EH (cell line): ENCODE measurements at regions not wholly inside any gene's neighbourhood (a gene's known extent, or its start where the extent isn't known, plus 50 kb on each side); places are given as distances from the start of the nearest gene placed in this dataset.
"Not testable (repeated sequence)": the region's sequence is repeated elsewhere in the genome, so short reads cannot be mapped to it uniquely, and the experiment has no call there.

Source experiments
- DNase-seq: peaks from one replicate; pipeline ENCODE4 v3.0.0-alpha.2; 2015; ENCODE audit warnings: low read depth

- DNase-seq: no peak
These were observed 573.8 kb upstream of the FAT3 start for GRCh38 chr11:91650802-91651201.

DNA sequence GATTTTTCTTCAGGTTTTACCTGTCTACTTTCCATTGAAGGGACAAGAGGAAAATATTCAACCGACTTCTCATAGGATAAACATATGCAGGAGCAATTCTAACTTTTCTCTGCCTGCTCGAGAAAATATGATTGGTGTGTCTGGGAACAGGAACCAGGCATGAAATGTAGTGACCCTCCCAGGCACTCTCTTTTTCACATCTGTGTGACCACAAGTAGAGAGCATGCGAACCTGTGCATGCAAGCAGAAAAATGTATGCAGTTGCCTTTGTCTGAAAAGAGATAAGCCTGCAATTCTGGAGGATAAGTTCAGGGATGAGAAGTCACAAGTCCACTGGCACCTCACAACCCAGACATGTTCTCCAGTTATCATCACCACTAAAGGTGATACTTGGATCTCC, 583.5 kb upstream of the FAT3 start:
- no peak for DNase-seq

GRCh38 chr11:91639359-91639758, 585.3 kb upstream of the FAT3 start:
- DNase-seq: no peak

DNA sequence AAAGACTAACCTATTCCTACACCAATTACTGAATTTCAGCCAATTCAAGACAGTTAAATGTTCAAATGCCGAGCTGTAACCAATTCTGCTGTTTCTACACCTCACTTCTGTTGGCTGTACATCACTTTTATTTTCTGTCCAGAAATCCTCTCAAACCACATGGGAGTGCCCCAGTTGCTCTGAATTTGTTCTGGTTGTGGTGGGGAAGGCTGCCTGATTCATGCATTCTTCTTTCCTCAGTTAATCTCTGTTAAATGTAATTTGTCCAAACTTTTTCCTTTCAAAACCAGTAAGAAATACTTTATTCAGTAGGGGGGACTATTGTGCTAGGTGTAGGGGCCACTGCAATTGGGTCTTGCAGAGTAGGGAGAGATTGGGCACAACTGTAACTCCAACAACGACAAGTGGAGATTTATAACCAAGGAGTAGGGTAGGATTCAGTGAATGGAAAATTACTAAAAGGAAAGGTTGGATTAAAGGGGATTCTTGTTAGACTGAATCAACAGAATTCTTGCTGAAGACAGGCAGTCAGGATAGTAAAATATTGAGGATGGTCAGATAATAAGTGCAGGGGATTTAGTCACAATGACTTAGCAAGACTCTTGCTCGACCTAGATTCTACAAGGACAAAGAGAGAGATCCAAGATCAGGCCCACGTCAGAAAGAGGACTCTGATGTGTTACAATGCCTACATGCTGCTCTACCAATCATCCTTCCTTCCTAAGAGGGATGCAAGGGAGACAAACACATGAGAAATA, 593.5 kb upstream of the FAT3 start:
- no peak for DNase-seq

DNA sequence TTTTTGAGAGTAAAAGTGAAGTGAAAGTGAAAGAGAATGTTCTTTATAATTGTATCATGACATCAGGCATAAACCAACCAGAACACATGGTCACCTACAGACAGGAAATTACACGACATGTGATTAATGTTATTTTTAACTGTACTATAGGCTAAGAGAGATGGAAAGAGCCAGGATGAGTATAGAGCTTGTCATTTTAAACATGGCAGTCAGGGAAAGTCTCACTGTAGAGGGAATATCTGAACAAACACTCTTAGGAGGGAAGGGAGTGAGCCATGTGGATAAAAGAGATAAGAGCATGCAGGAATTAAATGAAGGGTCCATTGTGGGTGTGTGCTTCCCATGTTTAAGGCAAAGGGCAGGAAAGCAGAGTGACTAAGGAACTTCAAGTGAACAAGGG, 599.1 kb upstream of the FAT3 start:
- DNase-seq: no peak

GRCh38 chr11:91624021-91624420, 600.6 kb upstream of the FAT3 start:
- no peak for DNase-seq

DNA sequence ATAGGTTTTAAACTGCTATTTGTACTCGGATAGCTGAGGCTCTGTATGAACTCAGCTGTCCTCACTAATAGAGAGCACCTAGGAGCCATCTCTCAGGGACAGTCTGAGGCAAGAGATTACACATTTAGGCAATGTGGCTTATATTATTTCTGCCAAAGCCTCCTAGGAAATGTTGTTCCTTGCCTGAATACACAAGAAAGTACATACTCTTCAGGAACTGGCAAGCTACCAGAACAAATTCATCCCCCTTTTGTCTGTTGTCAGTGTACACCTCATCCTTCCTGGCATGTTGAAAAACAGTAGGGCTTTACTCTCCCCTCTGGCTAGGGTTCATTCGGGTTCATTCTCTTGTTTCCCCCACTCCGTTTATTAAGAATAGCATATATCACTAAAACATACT, 615.9 kb upstream of the FAT3 start:
- DNase-seq: no peak

DNA sequence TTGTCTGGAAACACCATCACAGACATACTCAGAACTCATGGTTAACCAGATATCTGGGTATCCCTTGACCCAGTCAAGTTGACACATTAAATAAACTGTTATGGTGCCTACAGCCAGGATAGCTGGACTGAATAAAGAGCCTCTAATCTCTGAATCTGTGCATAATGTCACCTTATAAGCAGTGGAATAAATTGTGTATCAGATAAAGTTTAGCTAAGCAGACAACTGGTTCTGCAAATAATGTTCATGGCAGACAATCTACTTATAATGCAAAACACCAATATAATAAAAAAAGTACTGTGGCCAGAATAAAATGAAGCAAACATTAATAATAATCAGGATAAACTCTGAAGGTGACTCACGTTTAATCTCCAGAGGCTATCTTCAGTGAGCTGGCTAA, 628.5 kb upstream of the FAT3 start:
- DNase-seq: no peak

- DNase-seq: no peak
These were observed 633.6 kb upstream of the FAT3 start for GRCh38 chr11:91591021-91591420.

DNA sequence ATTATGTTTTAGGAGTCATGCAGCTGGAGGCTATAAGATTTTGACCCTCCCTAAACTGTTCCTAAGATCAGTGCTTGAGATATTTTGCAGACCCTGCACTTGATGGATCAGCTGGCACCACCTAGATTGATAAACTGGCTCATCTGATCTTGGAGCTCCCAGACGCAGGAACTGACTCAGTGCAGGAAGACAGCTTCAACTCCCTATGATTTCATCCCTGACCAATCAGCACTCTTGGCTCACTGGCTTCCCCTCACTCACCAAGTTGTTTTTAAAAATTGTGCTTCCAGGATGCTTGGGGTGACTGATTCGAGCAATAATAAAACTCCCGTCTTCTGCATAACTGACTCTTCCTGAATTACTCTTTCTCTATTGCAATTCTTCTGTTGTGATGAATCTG, 637.5 kb upstream of the FAT3 start:
- DNase-seq: no peak

DNA sequence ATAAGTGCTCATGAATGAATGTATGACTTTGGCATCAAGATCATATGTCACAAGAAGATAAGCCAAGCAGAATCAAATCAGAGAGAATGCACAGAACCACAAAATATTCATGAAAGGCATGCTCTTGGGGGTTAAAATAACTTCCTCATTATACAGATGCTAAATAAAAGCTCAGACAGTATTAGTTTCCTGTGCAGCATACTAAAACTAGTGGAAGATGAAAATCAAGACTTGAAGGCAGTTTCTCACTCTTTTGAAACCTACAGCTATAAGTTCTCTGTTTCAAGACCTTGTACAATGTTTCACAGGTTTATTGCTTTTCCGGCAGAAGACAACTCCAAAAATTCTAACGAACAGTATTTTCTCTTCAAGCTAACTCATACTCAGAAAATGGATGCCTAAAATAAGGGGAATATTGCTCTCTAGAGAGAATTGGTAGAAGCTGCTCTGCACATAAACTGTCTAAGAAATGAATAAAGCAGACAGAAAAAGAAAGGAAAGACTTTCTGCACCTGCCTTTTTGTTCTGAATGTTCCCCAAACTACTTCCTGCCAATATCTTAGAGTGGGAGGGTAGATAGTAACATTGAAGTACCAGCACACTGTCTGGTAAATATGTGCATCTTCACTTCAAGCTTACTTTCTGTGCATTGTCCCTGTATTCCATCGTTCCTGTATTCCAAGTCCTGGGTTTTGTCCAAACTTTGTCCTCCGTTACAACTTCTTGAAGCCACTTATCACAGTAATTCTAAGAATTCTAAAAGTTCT, 639.4 kb upstream of the FAT3 start:
- no peak for DNase-seq

DNA sequence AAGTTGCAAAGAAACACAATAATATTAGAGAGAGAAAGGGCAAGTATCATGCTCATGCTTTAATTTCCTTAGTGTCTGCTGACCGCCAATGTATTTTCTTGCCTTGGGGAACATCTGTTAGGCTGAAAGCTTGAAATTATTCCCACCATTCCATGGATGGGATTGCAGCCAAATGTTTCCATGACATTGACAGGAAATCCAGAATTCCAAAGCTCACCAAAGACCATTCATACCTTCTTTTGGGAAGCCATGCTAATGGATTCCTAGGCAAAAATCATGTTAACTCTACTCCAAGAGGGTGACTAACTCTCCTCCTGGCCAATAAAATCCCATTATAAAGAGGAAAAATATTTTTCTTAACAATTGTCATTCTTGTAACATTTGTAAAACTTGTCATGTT, 661.4 kb upstream of the FAT3 start:
- DNase-seq: no peak

- no peak for DNase-seq
These were observed 664.2 kb upstream of the FAT3 start for GRCh38 chr11:91560434-91560833.

- no peak for DNase-seq
These were observed 686.6 kb upstream of the FAT3 start for GRCh38 chr11:91538065-91538464.

- DNase-seq: no peak
These were observed 688.3 kb upstream of the FAT3 start for GRCh38 chr11:91536366-91536765.

DNA sequence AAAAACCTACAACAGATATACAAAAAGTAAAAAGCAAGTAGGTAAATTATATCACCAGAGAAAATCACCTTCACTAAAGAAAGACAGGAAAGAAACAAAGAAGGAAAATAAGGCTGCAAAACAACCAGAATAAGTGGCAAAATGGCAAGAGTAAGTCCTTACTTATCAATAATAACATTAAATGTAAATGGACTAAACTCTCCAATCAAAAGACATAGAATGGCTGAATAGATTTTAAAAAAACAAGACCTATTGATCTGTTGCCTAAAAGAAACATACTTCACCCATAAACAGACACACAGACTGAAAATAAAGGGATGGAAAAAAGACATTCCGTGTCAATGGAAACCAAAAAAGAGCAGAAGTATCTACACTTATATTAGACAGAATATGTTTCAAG, 695.7 kb upstream of the FAT3 start:
- no peak for DNase-seq

DNA sequence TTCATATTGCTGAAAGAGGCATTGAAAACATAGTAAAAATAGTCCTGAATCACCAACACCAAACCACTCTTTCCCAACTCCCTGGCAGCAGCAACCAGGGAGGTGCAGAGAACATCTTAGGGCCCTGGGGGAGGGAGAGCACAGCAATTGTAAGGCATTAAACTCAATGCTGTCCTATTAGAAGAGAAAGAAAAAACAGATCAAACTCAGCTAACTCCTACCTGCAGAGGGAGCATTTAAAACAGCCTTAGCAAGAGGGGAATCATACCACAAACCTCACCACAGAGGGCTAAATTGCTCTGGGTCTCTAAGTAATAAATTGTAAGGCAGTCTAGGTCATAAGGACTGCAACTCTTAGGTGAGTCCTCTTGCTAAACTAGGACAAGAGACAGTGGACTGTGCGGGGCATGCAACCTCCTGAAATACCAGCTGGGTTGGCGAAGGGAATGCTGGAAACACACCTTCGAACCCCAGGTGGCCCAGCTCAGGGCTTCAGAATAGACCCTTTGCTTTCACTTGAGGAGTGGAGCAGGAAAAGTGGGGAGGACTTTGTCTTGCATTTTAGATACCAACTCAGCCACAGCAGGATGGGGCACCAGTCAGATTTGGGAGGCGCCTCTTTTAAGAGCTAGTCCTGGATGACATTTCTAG, 697.1 kb upstream of the FAT3 start:
- no peak for DNase-seq

GRCh38 chr11:91513734-91514133, 710.9 kb upstream of the FAT3 start:
- DNase-seq: no peak

DNA sequence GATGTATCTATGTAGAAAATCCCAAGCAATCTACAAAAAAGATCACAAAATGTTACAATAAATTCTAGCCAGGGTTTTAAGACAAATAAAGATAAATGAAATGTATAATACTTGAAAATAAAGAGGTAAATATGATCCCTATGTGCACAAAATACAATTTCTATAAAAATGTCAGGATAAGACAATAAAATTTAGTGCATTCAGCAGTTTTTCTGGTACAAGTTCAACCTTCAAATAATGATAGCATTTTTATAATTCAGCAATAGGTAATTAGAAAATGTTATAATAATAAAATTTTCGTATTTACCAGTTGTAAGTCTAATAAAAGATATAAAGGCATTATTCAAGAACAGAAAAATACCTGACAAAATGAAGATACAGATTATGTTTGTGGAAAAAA, 726.8 kb upstream of the FAT3 start:
- DNase-seq: no peak

DNA sequence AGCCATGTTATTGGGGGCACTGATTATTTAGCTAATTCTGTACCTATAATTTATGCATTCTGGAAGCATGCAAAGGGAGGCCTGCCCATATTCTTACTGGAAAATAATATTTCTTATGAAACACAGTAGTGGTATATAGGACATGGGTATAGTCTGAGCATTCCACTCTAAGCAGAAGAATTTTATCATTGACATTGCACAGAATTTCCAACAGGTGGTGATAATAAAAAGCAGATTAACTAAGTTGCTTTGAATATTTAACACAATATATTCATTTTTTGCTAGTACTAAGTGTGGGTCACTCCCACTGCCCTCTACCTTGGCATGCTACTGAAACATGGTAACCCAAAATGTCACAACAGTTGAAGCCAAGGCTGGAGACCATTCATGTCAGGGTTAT, 728.8 kb upstream of the FAT3 start:
- DNase-seq: no peak

GRCh38 chr11:91489989-91490388, 734.6 kb upstream of the FAT3 start:
- DNase-seq: no peak

GRCh38 chr11:91483956-91484355, 740.7 kb upstream of the FAT3 start:
- DNase-seq: not testable (repeated sequence)

- DNase-seq: not testable (repeated sequence)
These were observed 742.7 kb upstream of the FAT3 start for GRCh38 chr11:91481875-91482274.
